ENCODE measurements at regions not wholly inside any gene's neighbourhood (a gene's known extent, or its start where the extent isn't known, plus 50 kb on each side); places are given as distances from the start of the nearest gene placed in this dataset.
"Not testable (repeated sequence)": the region's sequence is repeated elsewhere in the genome, so short reads cannot be mapped to it uniquely, and the experiment has no call there.

- DNase-seq: no peak
Measured at GRCh38 chr5:158471535-158471924, 612.6 kb upstream of the CLINT1 start.

GRCh38 chr5:158470764-158471534, 612.0 kb upstream of the CLINT1 start:
- no peak for DNase-seq

GRCh38 chr5:158468444-158468843, 609.5 kb upstream of the CLINT1 start:
- DNase-seq: no peak

- no peak for DNase-seq
Measured at GRCh38 chr5:158466191-158466590, 607.2 kb upstream of the CLINT1 start.

- DNase-seq: no peak
Measured at GRCh38 chr5:158465086-158465972, 606.4 kb upstream of the CLINT1 start.

- DNase-seq: no peak
Measured at GRCh38 chr5:158464383-158464782, 605.4 kb upstream of the CLINT1 start.

GRCh38 chr5:158463938-158464337, 605.0 kb upstream of the CLINT1 start:
- no peak for DNase-seq

- no peak for DNase-seq
Measured at GRCh38 chr5:158463188-158463587, 604.2 kb upstream of the CLINT1 start.

- no peak for DNase-seq
Measured at GRCh38 chr5:158462349-158463114, 603.6 kb upstream of the CLINT1 start.

GRCh38 chr5:158461240-158461854, 602.4 kb upstream of the CLINT1 start:
- DNase-seq: no peak

GRCh38 chr5:158458086-158458485, 599.1 kb upstream of the CLINT1 start:
- no peak for DNase-seq

- no peak for DNase-seq
Measured at GRCh38 chr5:158456756-158457155, 597.8 kb upstream of the CLINT1 start.

- DNase-seq: no peak
Measured at GRCh38 chr5:158456241-158456640, 597.3 kb upstream of the CLINT1 start.

- DNase-seq: no peak
Measured at GRCh38 chr5:158451993-158452672, 593.2 kb upstream of the CLINT1 start.

- no peak for DNase-seq
Measured at GRCh38 chr5:158451203-158451992, 592.5 kb upstream of the CLINT1 start.

GRCh38 chr5:158450751-158451171, 591.8 kb upstream of the CLINT1 start:
- DNase-seq: no peak

GRCh38 chr5:158446761-158447160, 587.8 kb upstream of the CLINT1 start:
- DNase-seq: not testable (repeated sequence)

- not testable (repeated sequence) for DNase-seq
Measured at GRCh38 chr5:158439204-158439603, 580.3 kb upstream of the CLINT1 start.

GRCh38 chr5:158436271-158437065, 577.5 kb upstream of the CLINT1 start:
- DNase-seq: no peak

- DNase-seq: peak; percentile 2 to 11
Measured at GRCh38 chr5:158435161-158435616, 576.2 kb upstream of the CLINT1 start.

Data from stimulated activated CD4-positive, alpha-beta T cell treated with anti-CD3 and anti-CD28 coated beads, Interleukin-2, amount 100 ng/mL, for 48 hours (primary cell).